AG08395 (cell line): ENCODE measurements at regions not wholly inside any gene's neighbourhood (a gene's known extent, or its start where the extent isn't known, plus 50 kb on each side); places are given as distances from the start of the nearest gene placed in this dataset.
"Not testable (repeated sequence)": the region's sequence is repeated elsewhere in the genome, so short reads cannot be mapped to it uniquely, and the experiment has no call there.

Source experiments
- DNase-seq: peaks from one replicate; pipeline ENCODE4 v3.0.0; 2012; ENCODE audit warnings: mixed read lengths, low spot score

- DNase-seq: no peak
Observed at GRCh38 chr6:18062733-18063132, 59.7 kb downstream of the NHLRC1 start.

GRCh38 chr6:18058429-18058828 lies 64.0 kb downstream of the NHLRC1 start:
- DNase-seq: no peak

GRCh38 chr6:18055714-18056382 lies 66.6 kb downstream of the NHLRC1 start:
- no peak for DNase-seq

GRCh38 chr6:18055098-18055497 lies 67.4 kb downstream of the NHLRC1 start:
- DNase-seq: no peak

- DNase-seq: no peak
Observed at GRCh38 chr6:18053555-18054445, 66.4 kb upstream of the KIF13A start.

GRCh38 chr6:18053078-18053477 lies 65.6 kb upstream of the KIF13A start:
- peak; percentile 26 for DNase-seq

- DNase-seq: no peak
Observed at GRCh38 chr6:18049646-18050045, 62.2 kb upstream of the KIF13A start.

GRCh38 chr6:18048953-18049630 lies 61.7 kb upstream of the KIF13A start:
- DNase-seq: no peak

GRCh38 chr6:18047406-18047805 lies 60.0 kb upstream of the KIF13A start:
- peak; percentile 51 for DNase-seq

GRCh38 chr6:18045507-18045906 lies 58.1 kb upstream of the KIF13A start:
- DNase-seq: no peak

GRCh38 chr6:18044108-18044783 lies 56.8 kb upstream of the KIF13A start:
- no peak for DNase-seq

- DNase-seq: no peak
Observed at GRCh38 chr6:18042536-18043145, 55.2 kb upstream of the KIF13A start.

- no peak for DNase-seq
Observed at GRCh38 chr6:18039481-18039880, 52.0 kb upstream of the KIF13A start.

- DNase-seq: not testable (repeated sequence)
Observed at GRCh38 chr6:18038235-18038634, 50.8 kb upstream of the KIF13A start.
